NOMO-1 treated with dmso at 0.1 percent for 144 hours (cell line): ENCODE measurements at regions not wholly inside any gene's neighbourhood (a gene's known extent, or its start where the extent isn't known, plus 50 kb on each side); places are given as distances from the start of the nearest gene placed in this dataset.

ENCODE experiments used
- DNase-seq: peaks from one replicate; lab custom pipeline; 2025; ENCODE audit not compliant: unreplicated experiment; lab: John Stamatoyannopoulos, UW

GRCh38 chr1:80882553-80882952 lies 918.2 kb upstream of the ADGRL2 start:
- no peak for DNase-seq

GRCh38 chr1:80878343-80878742 lies 922.4 kb upstream of the ADGRL2 start:
- no peak for DNase-seq

GRCh38 chr1:80876035-80876434 lies 924.7 kb upstream of the ADGRL2 start:
- DNase-seq: no peak

GRCh38 chr1:80869299-80869698 lies 931.4 kb upstream of the ADGRL2 start:
- no peak for DNase-seq

GRCh38 chr1:80847904-80848303 lies 952.8 kb upstream of the ADGRL2 start:
- no peak for DNase-seq

- DNase-seq: no peak
These were observed 953.8 kb upstream of the ADGRL2 start for GRCh38 chr1:80846966-80847365.

GRCh38 chr1:80842796-80843195 lies 957.9 kb upstream of the ADGRL2 start:
- no peak for DNase-seq

GRCh38 chr1:80841261-80841660 lies 959.5 kb upstream of the ADGRL2 start:
- no peak for DNase-seq

GRCh38 chr1:80837066-80837465 lies 963.7 kb upstream of the ADGRL2 start:
- DNase-seq: no peak

- no peak for DNase-seq
These were observed 964.2 kb upstream of the ADGRL2 start for GRCh38 chr1:80836505-80836904.

- no peak for DNase-seq
These were observed 973.1 kb upstream of the ADGRL2 start for GRCh38 chr1:80827666-80828065.

GRCh38 chr1:80825067-80825466 lies 975.7 kb upstream of the ADGRL2 start:
- peak; percentile 30 for DNase-seq

- DNase-seq: no peak
These were observed 982.5 kb upstream of the ADGRL2 start for GRCh38 chr1:80818211-80818610.

- no peak for DNase-seq
These were observed 992.8 kb upstream of the ADGRL2 start for GRCh38 chr1:80807981-80808380.

- DNase-seq: no peak
These were observed 994.3 kb upstream of the ADGRL2 start for GRCh38 chr1:80806431-80806830.

- no peak for DNase-seq
These were observed 999.0 kb upstream of the ADGRL2 start for GRCh38 chr1:80801695-80802094.

GRCh38 chr1:80799457-80799856 lies 1001.3 kb upstream of the ADGRL2 start:
- no peak for DNase-seq

GRCh38 chr1:80779275-80779674 lies 1021.5 kb upstream of the ADGRL2 start:
- no peak for DNase-seq

- DNase-seq: no peak
These were observed 1022.5 kb upstream of the ADGRL2 start for GRCh38 chr1:80778094-80778840.

GRCh38 chr1:80776266-80776665 lies 1024.5 kb upstream of the ADGRL2 start:
- no peak for DNase-seq

GRCh38 chr1:80769208-80769750 lies 1031.5 kb upstream of the ADGRL2 start:
- DNase-seq: no peak

GRCh38 chr1:80767711-80768110 lies 1033.0 kb upstream of the ADGRL2 start:
- DNase-seq: no peak

- DNase-seq: no peak
These were observed 1041.4 kb upstream of the ADGRL2 start for GRCh38 chr1:80759354-80759753.
